AG09319 (cell line): ENCODE measurements at regions not wholly inside any gene's neighbourhood (a gene's known extent, or its start where the extent isn't known, plus 50 kb on each side); places are given as distances from the start of the nearest gene placed in this dataset.

Experiments used
- DNase-seq: peaks from one replicate; pipeline ENCODE4 v3.0.0-alpha.2; 2010; ENCODE audit warnings: low read depth; ENCODE audit errors: extremely low read depth
- TF ChIP-seq, protein P1 (sequence below): IDR thresholded peaks from 2 replicates; pipeline ENCODE4 v1.5.1; 2011; ENCODE audit warnings: low read depth, mild to moderate bottlenecking, inconsistent platforms, low read length, moderate library complexity

DNA sequence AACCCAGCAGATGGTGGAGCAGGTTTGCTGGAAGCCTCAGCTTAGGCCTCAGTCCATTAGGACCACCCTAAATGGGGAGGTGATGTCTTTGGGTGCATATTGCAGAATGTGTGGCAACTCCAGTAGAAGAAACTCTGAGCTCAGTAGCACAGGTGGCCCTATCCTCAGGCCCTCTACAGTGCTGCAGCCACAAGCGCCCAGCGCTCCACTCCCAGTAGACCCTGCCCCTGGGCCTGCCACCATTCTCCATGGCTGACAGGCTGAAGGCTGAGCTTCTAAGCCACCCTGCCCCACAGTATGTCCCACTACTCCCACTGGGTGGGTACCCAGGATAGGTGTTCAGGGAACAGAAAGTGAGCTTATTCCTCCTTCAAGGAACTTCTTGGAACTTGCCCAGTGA lies 162.8 kb upstream of the MAMLD1 start:
- TF ChIP-seq, protein P1, sequence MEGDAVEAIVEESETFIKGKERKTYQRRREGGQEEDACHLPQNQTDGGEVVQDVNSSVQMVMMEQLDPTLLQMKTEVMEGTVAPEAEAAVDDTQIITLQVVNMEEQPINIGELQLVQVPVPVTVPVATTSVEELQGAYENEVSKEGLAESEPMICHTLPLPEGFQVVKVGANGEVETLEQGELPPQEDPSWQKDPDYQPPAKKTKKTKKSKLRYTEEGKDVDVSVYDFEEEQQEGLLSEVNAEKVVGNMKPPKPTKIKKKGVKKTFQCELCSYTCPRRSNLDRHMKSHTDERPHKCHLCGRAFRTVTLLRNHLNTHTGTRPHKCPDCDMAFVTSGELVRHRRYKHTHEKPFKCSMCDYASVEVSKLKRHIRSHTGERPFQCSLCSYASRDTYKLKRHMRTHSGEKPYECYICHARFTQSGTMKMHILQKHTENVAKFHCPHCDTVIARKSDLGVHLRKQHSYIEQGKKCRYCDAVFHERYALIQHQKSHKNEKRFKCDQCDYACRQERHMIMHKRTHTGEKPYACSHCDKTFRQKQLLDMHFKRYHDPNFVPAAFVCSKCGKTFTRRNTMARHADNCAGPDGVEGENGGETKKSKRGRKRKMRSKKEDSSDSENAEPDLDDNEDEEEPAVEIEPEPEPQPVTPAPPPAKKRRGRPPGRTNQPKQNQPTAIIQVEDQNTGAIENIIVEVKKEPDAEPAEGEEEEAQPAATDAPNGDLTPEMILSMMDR, result no peak
- DNase-seq, result no peak

GRCh38 chrX:150200820-150201287 lies 162.3 kb upstream of the MAMLD1 start:
- DNase-seq, result peak; percentile 80
- TF ChIP-seq, protein P1, result no peak

DNA sequence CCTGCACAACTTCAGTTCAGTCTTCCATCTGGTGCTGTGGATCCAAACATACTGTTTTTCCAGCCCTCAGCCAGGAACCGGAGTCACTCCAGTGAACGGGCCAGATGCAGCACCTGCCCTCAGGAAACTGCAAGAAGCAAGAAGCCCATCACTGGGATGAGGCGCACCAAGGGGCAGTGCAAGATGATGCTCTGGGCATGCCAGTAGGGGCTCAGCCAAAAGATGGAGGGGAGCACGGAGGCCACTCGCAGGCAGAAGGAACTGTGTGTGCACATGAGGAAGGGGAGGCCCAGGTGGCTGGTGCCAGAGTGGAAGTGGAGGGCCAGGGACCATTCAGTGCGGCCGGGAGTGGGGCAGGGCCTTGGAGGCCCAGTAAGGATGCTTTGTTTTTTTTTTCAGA lies 161.7 kb upstream of the MAMLD1 start:
- TF ChIP-seq, protein P1, result no peak
- DNase-seq, result no peak

GRCh38 chrX:150201841-150202240 lies 161.3 kb upstream of the MAMLD1 start:
- TF ChIP-seq, protein P1, result no peak

GRCh38 chrX:150202641-150203247 lies 160.4 kb upstream of the MAMLD1 start:
- TF ChIP-seq, protein P1, result no peak
- no peak for DNase-seq

More at GRCh38 chrX:150201841-150202240, 161.3 kb upstream of the MAMLD1 start:
- no peak for DNase-seq

- no peak for DNase-seq
- TF ChIP-seq, protein P1, result no peak
These were observed 159.9 kb upstream of the MAMLD1 start for GRCh38 chrX:150203248-150203645.

DNA sequence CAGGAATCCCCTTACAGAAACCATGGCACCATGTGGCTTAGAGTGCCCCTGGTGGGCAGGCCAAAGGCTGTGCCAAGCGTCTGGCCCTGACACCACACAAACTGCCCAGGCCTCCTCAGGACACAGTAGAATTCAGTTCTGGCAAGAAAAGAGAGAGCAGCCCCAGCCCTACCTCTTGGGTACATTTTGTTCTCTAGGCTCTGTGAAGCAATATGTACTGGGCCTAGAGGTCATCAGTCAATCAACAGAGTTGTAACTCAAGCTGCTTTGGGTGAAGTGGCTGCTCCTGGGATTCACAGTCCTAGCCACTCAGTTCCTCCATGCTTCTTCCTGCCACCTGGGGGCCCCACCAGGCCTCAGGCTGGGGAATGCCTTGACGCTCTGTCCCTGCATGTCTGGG lies 158.1 kb upstream of the MAMLD1 start:
- DNase-seq, result no peak
- TF ChIP-seq, protein P1, result no peak
